Body of pancreas (tissue), 4 donors: ENCODE measurements at regions not wholly inside any gene's neighbourhood (a gene's known extent, or its start where the extent isn't known, plus 50 kb on each side); places are given as distances from the start of the nearest gene placed in this dataset.

Experiments
- ATAC-seq: fragments of 150-250 bp; one replicate; pipeline ENCODE4 v1.9.1; 2016
- DNase-seq, 4 donors: peaks; one replicate each; pipeline ENCODE4 v3.0.0-alpha.2; 2019
- H3K27ac ChIP-seq, 4 donors: fragments of 200-600 bp; sonication (generic); 1 replicate in 3 of 4; 2 replicates in 1 of 4; pipeline versions ENCODE4 v1.5.1 to v1.6.1; 2016 to 2019; ENCODE audit warnings: mild to moderate bottlenecking in 1 of 4, mixed read lengths in 1 of 4, moderate library complexity in 1 of 4
- H3K27me3 ChIP-seq, 2 donors: fragments of 200-600 bp; sonication (generic); one replicate each; pipeline ENCODE4 v1.6.0; 2016; ENCODE audit warnings: mild to moderate bottlenecking in 1 of 2
- H3K36me3 ChIP-seq, 2 donors: fragments of 200-600 bp; sonication (generic); replicated peaks in 1 of 2; 2 replicates each; pipeline ENCODE4 v1.5.1; 2016; ENCODE audit warnings: low read depth in 2 of 2; ENCODE audit not compliant: insufficient read depth in 1 of 2
- H3K4me1 ChIP-seq: fragments of 200-600 bp; sonication (generic); one replicate; pipeline ENCODE4 v1.6.0; 2016
- H3K4me3 ChIP-seq, 2 donors: fragments of 200-600 bp; sonication (generic); 1 replicate in 1 of 2; 2 replicates in 1 of 2; pipeline ENCODE4 v1.5.1; 2016 to 2019
- H3K9me3 ChIP-seq, 3 donors: fragments of 200-600 bp; sonication (generic); 1 replicate in 2 of 3; 2 replicates in 1 of 3; pipeline ENCODE4 v1.5.1; 2016
- CTCF ChIP-seq, 7 experiments: fragments of 450-650 bp in 4 of 7; fragments of 200-600 bp in 3 of 7; sonication (generic) in 3 of 7; IDR thresholded peaks; one replicate each; pipeline ENCODE4 v1.5.1; 2016 to 2019; ENCODE audit warnings: antibody characterized with exemption in 7 of 7
- POLR2A ChIP-seq, 3 donors: fragments of 450-650 bp; IDR thresholded peaks; one replicate each; pipeline ENCODE4 v1.6.1; 2016; ENCODE audit warnings: antibody characterized with exemption in 3 of 3, mild to moderate bottlenecking in 2 of 3
- WGBS, 2 donors: methylation state at CpG; one replicate each; pipeline ENCODE4 v1.1.5; 2017; 5-methylcytosine and 5-hydroxymethylcytosine counted together
- intact Hi-C: fragments of 100-400 bp; cut with DNase I; formaldehyde crosslinking; loops from one replicate; pipeline ENCODE4 v1.15.1; 2023

- no peak for DNase-seq
- Histone ChIP-seq H3K4me1 (no peaks in the 10 kb centered on the region), H3K9me3 (no peaks in the 10 kb centered on the region), H3K4me3 (no peak overlapping the region), H3K27ac (no peak overlapping the region), H3K27me3 (no peaks in the 10 kb centered on the region), H3K36me3 (no peaks in the 10 kb centered on the region)
- intact Hi-C loops, result no loop called here
- no peak for ATAC-seq
- TF ChIP-seq POLR2A (IDR thresholded peaks at IDR 0.05) (no peak), CTCF (IDR thresholded peaks at IDR 0.05) (no peak)
- WGBS, 2 donors, result 85 to 89% methylated on average over 3 of the region's 3 CpGs
Observed at GRCh38 chr21:18960306-18960705, 556.7 kb upstream of the TMPRSS15 start.

GRCh38 chr21:18970416-18970815 lies 566.8 kb upstream of the TMPRSS15 start:
- H3K4me1 ChIP-seq, result no peaks in the 10 kb centered on the region
- TF ChIP-seq CTCF (IDR thresholded peaks at IDR 0.05) (no peak), POLR2A (IDR thresholded peaks at IDR 0.05) (no peak)
- no peak for ATAC-seq
- WGBS, 2 donors, result 56 to 59% methylated on average over 1 of the region's 1 CpG
- H3K36me3 ChIP-seq, result no peaks in the 10 kb centered on the region
- no peaks in the 10 kb centered on the region for H3K9me3 ChIP-seq
- H3K4me3 ChIP-seq, result no peak overlapping the region
- intact Hi-C loops, result no loop called here
- DNase-seq, result no peak
- no peaks in the 10 kb centered on the region for H3K27me3 ChIP-seq
- no peak overlapping the region for H3K27ac ChIP-seq

- intact Hi-C loops, result no loop called here
- DNase-seq, result no peak
- WGBS, 2 donors, result 0 to 12% methylated on average over 1 of the region's 1 CpG
- no peak for ATAC-seq
- H3K27ac ChIP-seq, result no peak overlapping the region
- no peak overlapping the region for H3K4me3 ChIP-seq
- H3K27me3 ChIP-seq, result no peaks in the 10 kb centered on the region
- H3K9me3 ChIP-seq, result no peaks in the 10 kb centered on the region
- TF ChIP-seq CTCF (IDR thresholded peaks at IDR 0.05) (no peak), POLR2A (IDR thresholded peaks at IDR 0.05) (no peak)
- no peaks in the 10 kb centered on the region for H3K36me3 ChIP-seq
- H3K4me1 ChIP-seq, result no peaks in the 10 kb centered on the region
Observed at GRCh38 chr21:18970941-18971340, 567.4 kb upstream of the TMPRSS15 start.

GRCh38 chr21:18985584-18985983 lies 582.0 kb upstream of the TMPRSS15 start:
- Histone ChIP-seq H3K27ac (no peak overlapping the region), H3K4me3 (no peak overlapping the region), H3K36me3 (no peaks in the 10 kb centered on the region), H3K9me3 (no peaks in the 10 kb centered on the region), H3K27me3 (no peaks in the 10 kb centered on the region), H3K4me1 (no peaks in the 10 kb centered on the region)
- DNase-seq, result no peak
- intact Hi-C loops, result no loop called here
- TF ChIP-seq POLR2A (IDR thresholded peaks at IDR 0.05), result no peak
- no peak for TF ChIP-seq CTCF (IDR thresholded peaks at IDR 0.05)
- ATAC-seq, result no peak

GRCh38 chr21:18986197-18986596 lies 582.6 kb upstream of the TMPRSS15 start:
- Histone ChIP-seq H3K9me3 (no peaks in the 10 kb centered on the region), H3K4me3 (no peak overlapping the region), H3K4me1 (no peaks in the 10 kb centered on the region), H3K27ac (no peak overlapping the region), H3K27me3 (no peaks in the 10 kb centered on the region), H3K36me3 (no peaks in the 10 kb centered on the region)
- 53 to 61% methylated on average over 4 of the region's 4 CpGs for WGBS, 2 donors
- intact Hi-C loops, result no loop called here
- DNase-seq (no peak), ATAC-seq (no peak)
- no peak for TF ChIP-seq POLR2A (IDR thresholded peaks at IDR 0.05)
- TF ChIP-seq CTCF (IDR thresholded peaks at IDR 0.05), result no peak
